ENCODE measurements at regions not wholly inside any gene's neighbourhood (a gene's known extent, or its start where the extent isn't known, plus 50 kb on each side); places are given as distances from the start of the nearest gene placed in this dataset.

DNA sequence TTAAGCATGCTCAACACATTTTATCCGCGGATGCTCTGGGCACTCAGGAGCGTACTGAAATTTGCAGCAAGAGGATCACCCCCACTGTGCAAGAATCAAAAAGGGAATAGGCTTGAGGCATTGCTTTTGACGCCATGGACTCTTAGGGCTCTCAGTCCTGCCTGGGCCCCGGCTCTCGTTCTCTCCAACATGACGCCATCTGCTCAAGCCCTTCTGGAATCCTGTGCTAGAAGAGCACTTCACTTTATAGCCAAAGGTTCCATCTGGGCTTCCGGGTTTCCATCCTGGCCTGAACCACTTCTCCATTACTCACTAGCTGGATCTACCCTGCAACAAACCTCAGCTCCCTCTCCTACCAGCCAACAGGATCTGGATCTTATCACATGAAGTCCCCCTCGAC, 105.3 kb downstream of the FOXF2 start:
- DNase-seq: no peak
- Histone ChIP-seq H2BK20ac (ENCODE audit: low read depth, low read length) (no peak overlapping the region), H4K20me1 (ENCODE audit: insufficient read depth, low read length) (no peaks in the 10 kb centered on the region), H3K9me3 (ENCODE audit: control insufficient read depth, insufficient read depth, low read length) (peaks cover 9% of the 10 kb centered on the region), H4K5ac (ENCODE audit: low read depth, low read length) (no peak overlapping the region), H3K9ac (ENCODE audit: low read depth, low read length) (no peak overlapping the region), H3K4me2 (ENCODE audit: low read depth, low read length) (no peak overlapping the region), H2AK9ac (replicated peaks; ENCODE audit: low read depth, low read length, poor library complexity) (no peak overlapping the region), H3K4ac (ENCODE audit: low read depth, low read length) (no peak overlapping the region), H4K91ac (ENCODE audit: insufficient read depth, low read depth, low read length) (no peak overlapping the region), H3K18ac (ENCODE audit: low read depth, low read length) (no peak overlapping the region), H3K9me1 (ENCODE audit: insufficient read depth, low read length) (0 out of 2 replicates have a peak, but pooled peaks cover 4% of the 10 kb centered on the region), H3K4me1 (ENCODE audit: control insufficient read depth, insufficient read depth, low read length) (no peaks in the 10 kb centered on the region), H2BK15ac (ENCODE audit: low read depth, low read length) (no peak overlapping the region), H3K56ac (ENCODE audit: extremely low read depth, insufficient read depth, low read length) (no peak overlapping the region), H3K27ac (ENCODE audit: insufficient read depth, low read length) (no peak overlapping the region), H3K79me1 (ENCODE audit: low read depth in 1 of 2, low read length in 2 of 2) (no peaks in the 10 kb centered on the region), H2BK5ac (ENCODE audit: low read depth, low read length, poor library complexity, severe bottlenecking) (no peak overlapping the region), H2BK120ac (ENCODE audit: low read depth, low read length) (no peak overlapping the region), H2AK5ac (ENCODE audit: low read depth, low read length) (no peak overlapping the region), H4K8ac (ENCODE audit: low read depth in 2 of 2, low read length in 2 of 2) (no peak overlapping the region), H3K27me3 (ENCODE audit: control insufficient read depth, insufficient read depth, low read length) (no peaks in the 10 kb centered on the region), H3K4me3 (ENCODE audit: insufficient read depth, low read depth, low read length) (no peak overlapping the region), H3K14ac (replicated peaks; ENCODE audit: low read depth, low read length) (no peak overlapping the region), H2AFZ (replicated peaks; ENCODE audit: low read length, poor library complexity) (no peak overlapping the region), H3K23ac (ENCODE audit: low read depth, low read length) (no peak overlapping the region), H3K36me3 (ENCODE audit: control insufficient read depth, insufficient read depth, low read length) (no peaks in the 10 kb centered on the region)
- TF ChIP-seq MAZ (IDR thresholded peaks at IDR 0.05; ENCODE audit: borderline replicate concordance, low read depth, low read length) (no peak), MXI1 (IDR thresholded peaks at IDR 0.05; ENCODE audit: borderline replicate concordance, low read depth, low read length) (no peak), NFE2L2 (IDR thresholded peaks at IDR 0.05; ENCODE audit: low read depth, low read length) (no peak), FOS (IDR thresholded peaks at IDR 0.05; ENCODE audit: low read depth, low read length) (no peak), RCOR1 (IDR thresholded peaks at IDR 0.05; ENCODE audit: insufficient replicate concordance, low read length) (no peak), SMC3 (IDR thresholded peaks at IDR 0.05; ENCODE audit: low read depth, low read length) (no peak), RAD21 (IDR thresholded peaks at IDR 0.05; ENCODE audit: low read length) (no peak), RFX5 (IDR thresholded peaks at IDR 0.05; ENCODE audit: low read depth, low read length) (no peak), MAFK (IDR thresholded peaks at IDR 0.05; ENCODE audit: low read depth, low read length) (no peak), POLR2A (IDR thresholded peaks at IDR 0.05; ENCODE audit: low read depth, low read length) (no peak), CHD1 (IDR thresholded peaks at IDR 0.05; ENCODE audit: low read depth, low read length) (no peak)
- TF ChIP-seq, protein P1, sequence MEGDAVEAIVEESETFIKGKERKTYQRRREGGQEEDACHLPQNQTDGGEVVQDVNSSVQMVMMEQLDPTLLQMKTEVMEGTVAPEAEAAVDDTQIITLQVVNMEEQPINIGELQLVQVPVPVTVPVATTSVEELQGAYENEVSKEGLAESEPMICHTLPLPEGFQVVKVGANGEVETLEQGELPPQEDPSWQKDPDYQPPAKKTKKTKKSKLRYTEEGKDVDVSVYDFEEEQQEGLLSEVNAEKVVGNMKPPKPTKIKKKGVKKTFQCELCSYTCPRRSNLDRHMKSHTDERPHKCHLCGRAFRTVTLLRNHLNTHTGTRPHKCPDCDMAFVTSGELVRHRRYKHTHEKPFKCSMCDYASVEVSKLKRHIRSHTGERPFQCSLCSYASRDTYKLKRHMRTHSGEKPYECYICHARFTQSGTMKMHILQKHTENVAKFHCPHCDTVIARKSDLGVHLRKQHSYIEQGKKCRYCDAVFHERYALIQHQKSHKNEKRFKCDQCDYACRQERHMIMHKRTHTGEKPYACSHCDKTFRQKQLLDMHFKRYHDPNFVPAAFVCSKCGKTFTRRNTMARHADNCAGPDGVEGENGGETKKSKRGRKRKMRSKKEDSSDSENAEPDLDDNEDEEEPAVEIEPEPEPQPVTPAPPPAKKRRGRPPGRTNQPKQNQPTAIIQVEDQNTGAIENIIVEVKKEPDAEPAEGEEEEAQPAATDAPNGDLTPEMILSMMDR (conservative IDR thresholded peaks at IDR 0.05; ENCODE audit: low read depth, low read length): no peak
- POLR2A ChIA-PET (ENCODE audit: unreplicated experiment): no interaction called here
- 94% methylated on average over 8 of the region's 9 CpGs; no CpG with 5 or more reads in 1 of the 2 experiments for WGBS, 2 experiments (ENCODE audit: extremely low coverage in 2 of 2, insufficient read length in 1 of 2)
- intact Hi-C loops (cut with micrococcal nuclease) (no loop called here), in situ Hi-C loops (cut with MboI; ENCODE audit: low sequenced_read_pairs) (no loop called here), dilution Hi-C loops (cut with HindIII; ENCODE audit: low sequenced_read_pairs, unreplicated experiment) (no loop called here)
- no peak for ATAC-seq (ENCODE audit: low read depth)
- CTCF ChIA-PET: no interaction called here
- no TSS peak for BruUV-seq (replicated peaks)

Measured in IMR-90 (cell line).